GM10248 (cell line): ENCODE measurements at regions not wholly inside any gene's neighbourhood (a gene's known extent, or its start where the extent isn't known, plus 50 kb on each side); places are given as distances from the start of the nearest gene placed in this dataset.

ENCODE experiments used
- CTCF ChIA-PET: fragments of 300-600 bp; sonication (Branson Sonifier 250); formaldehyde crosslinking; extraction: SDS; loops from one replicate; lab custom pipeline; 2021; ENCODE audit warnings: antibody characterized with exemption; lab: Yijun Ruan, JAX
- POLR2A ChIA-PET: fragments of 350-650 bp; sonication (Branson Sonifier 250); formaldehyde crosslinking; extraction: SDS; loops from one replicate; lab custom pipeline; 2020; ENCODE audit warnings: antibody characterized with exemption; lab: Yijun Ruan, JAX
- DNase-seq: peaks from one replicate; pipeline ENCODE4 v3.0.0; 2012; ENCODE audit errors: extremely low spot score
- TF ChIP-seq, protein P1 (sequence below): IDR thresholded peaks from 2 replicates; pipeline ENCODE4 v1.5.1; 2012; ENCODE audit warnings: mild to moderate bottlenecking, low read depth; ENCODE audit errors: extremely low read depth, missing control alignments, control extremely low read depth

GRCh38 chr13:52975969-52976368, 52.6 kb upstream of the OLFM4 start:
- TF ChIP-seq, protein P1, sequence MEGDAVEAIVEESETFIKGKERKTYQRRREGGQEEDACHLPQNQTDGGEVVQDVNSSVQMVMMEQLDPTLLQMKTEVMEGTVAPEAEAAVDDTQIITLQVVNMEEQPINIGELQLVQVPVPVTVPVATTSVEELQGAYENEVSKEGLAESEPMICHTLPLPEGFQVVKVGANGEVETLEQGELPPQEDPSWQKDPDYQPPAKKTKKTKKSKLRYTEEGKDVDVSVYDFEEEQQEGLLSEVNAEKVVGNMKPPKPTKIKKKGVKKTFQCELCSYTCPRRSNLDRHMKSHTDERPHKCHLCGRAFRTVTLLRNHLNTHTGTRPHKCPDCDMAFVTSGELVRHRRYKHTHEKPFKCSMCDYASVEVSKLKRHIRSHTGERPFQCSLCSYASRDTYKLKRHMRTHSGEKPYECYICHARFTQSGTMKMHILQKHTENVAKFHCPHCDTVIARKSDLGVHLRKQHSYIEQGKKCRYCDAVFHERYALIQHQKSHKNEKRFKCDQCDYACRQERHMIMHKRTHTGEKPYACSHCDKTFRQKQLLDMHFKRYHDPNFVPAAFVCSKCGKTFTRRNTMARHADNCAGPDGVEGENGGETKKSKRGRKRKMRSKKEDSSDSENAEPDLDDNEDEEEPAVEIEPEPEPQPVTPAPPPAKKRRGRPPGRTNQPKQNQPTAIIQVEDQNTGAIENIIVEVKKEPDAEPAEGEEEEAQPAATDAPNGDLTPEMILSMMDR: no peak
- no peak for DNase-seq
- POLR2A ChIA-PET: no interaction called here
- CTCF ChIA-PET: interaction anchor here (1.7 to 4.4 kb wide), 2 partner anchors 7 to 10 kb away, joined by 4 to 36 read pairs; no protein-coding TSS in a partner anchor

- POLR2A ChIA-PET: no interaction called here
- DNase-seq: no peak
- TF ChIP-seq, protein P1: no peak
- CTCF ChIA-PET: interaction anchor here (1.2 to 1.7 kb wide), 3 partner anchors 9 to 12 kb away, joined by 3 to 5 read pairs (median 4); no protein-coding TSS in a partner anchor
Observed at GRCh38 chr13:52975161-52975560, 53.5 kb upstream of the OLFM4 start.

GRCh38 chr13:52974711-52975110, 53.9 kb upstream of the OLFM4 start:
- ChIA-PET CTCF (interaction anchor here (1.2 kb wide), 2 partner anchors 9 to 11 kb away, joined by 3 to 5 read pairs; no protein-coding TSS in a partner anchor), POLR2A (no interaction called here)
- TF ChIP-seq, protein P1: no peak
- no peak for DNase-seq

DNA sequence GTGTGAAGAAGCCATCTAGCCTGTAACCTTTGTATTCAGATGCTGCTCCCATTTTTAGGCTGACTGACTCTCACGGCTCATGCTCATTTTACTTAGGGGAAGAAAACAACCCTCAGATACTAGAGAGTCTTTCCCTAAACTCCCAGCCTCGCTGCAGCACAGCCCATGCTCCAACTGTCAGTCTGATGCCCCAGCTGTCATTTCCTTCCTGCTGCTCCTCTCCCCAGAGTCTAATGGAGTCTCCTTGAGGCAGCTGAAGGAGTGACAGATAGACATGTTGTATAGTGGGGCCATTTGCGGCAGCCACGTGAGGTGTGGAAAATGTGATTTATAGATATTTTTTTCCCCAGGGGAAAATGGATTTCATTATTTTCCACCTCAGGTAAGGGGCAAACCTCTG, 59.2 kb upstream of the OLFM4 start:
- TF ChIP-seq, protein P1: no peak
- CTCF ChIA-PET: interaction anchor here (1.5 to 3.5 kb wide), 10 partner anchors 8 to 360 kb away, joined by 4 to 36 read pairs (median 16); no protein-coding TSS in a partner anchor
- DNase-seq: no peak
- POLR2A ChIA-PET: no interaction called here

DNA sequence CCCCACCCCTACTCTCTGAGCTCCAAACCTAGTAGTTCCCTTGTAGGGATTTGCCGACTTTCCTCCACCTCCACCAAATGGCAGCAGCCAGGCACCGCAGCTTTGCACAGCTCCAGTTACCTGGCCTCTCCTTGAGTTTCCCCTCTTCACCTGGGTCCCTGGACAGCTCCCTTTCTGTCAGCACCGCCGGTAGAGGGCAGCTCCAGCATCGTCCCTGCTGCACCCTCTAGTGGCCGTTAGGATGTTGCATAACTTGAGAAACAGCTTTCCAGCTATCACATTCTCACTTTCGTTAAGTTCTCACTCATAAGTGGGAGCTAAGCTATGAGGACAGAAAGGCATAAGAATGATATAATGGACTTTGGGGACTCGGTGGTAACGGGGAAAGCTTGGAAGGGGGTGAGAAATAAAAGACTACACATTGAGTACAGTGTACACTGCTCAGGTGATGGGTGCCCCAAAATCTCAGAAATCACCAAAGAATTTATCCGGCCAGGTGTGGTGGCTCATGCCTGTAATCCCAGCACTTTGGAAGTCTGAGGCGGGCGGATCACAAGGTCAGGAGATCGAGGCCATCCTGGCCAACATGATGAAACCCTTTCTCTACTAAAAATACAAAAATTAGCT, 60.4 kb upstream of the OLFM4 start:
- TF ChIP-seq, protein P1: peak; percentile 87
- DNase-seq: peak; percentile 76
- ChIA-PET POLR2A (no interaction called here), CTCF (interaction anchor here (0.7 to 3.5 kb wide), 51 partner anchors 9 to 359 kb away, joined by 3 to 36 read pairs (median 4); partner anchors contain the start of gene SUGT1)

DNA sequence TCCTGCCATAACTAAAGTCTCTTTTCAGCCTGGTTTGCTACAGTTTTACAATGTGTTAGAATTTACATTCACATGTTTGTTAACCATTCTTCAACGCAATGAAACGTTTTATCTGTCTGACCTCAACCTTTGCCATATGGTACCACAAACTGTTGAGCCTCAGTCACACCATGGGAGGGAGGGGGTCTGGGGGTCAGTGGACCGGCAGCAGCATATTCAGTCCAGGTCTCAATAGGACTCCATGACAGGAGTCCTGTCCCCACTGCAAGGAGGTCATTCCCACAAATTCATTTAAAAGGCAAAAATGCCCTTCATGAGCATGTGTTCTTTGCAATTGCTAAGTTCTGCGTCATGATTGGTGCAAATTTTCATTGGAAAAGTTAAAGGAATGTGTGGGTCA, 66.6 kb upstream of the OLFM4 start:
- DNase-seq: no peak
- POLR2A ChIA-PET: no interaction called here
- TF ChIP-seq, protein P1: no peak
- CTCF ChIA-PET: no interaction called here
